SK-N-SH (cell line): ENCODE measurements at regions not wholly inside any gene's neighbourhood (a gene's known extent, or its start where the extent isn't known, plus 50 kb on each side); places are given as distances from the start of the nearest gene placed in this dataset.

ENCODE experiments used
- ELF1 ChIP-seq: IDR thresholded peaks from 2 replicates; pipeline ENCODE4 v1.4.0; 2012
- EP300 ChIP-seq, 2 experiments: IDR thresholded peaks; 2 replicates each; pipeline versions ENCODE4 v1.4.0 to v1.6.1; 2012; ENCODE audit warnings: borderline replicate concordance in 1 of 2, low read depth in 1 of 2, low read length in 1 of 2
- FOXM1 ChIP-seq: IDR thresholded peaks from 2 replicates; pipeline ENCODE4 v1.4.0; 2012; ENCODE audit warnings: low read depth, mild to moderate bottlenecking
- POLR2AphosphoS5 ChIP-seq: IDR thresholded peaks from 2 replicates; pipeline ENCODE4 v1.6.1; 2012; ENCODE audit warnings: low read depth, low read length
- RCOR1 ChIP-seq: fragments of 150-350 bp; IDR thresholded peaks from 2 replicates; pipeline ENCODE4 v1.6.1; 2017; ENCODE audit warnings: antibody characterized with exemption, low read length
- SMC3 ChIP-seq: IDR thresholded peaks from 2 replicates; pipeline ENCODE4 v1.6.1; 2012; ENCODE audit warnings: low read depth, low read length, improper control_type of control experiment
- TAF1 ChIP-seq: IDR thresholded peaks from 2 replicates; pipeline ENCODE4 v1.6.1; 2012; ENCODE audit warnings: low read depth, mild to moderate bottlenecking, low read length, moderate library complexity, borderline replicate concordance
- TEAD4 ChIP-seq: IDR thresholded peaks from 2 replicates; pipeline ENCODE4 v1.4.0; 2012; ENCODE audit warnings: mild to moderate bottlenecking, borderline replicate concordance; ENCODE audit not compliant: insufficient read depth
- TF ChIP-seq, protein P1 (sequence below): fragments of 200-600 bp; sonication (generic); IDR thresholded peaks from 2 replicates; pipeline ENCODE4 v1.6.1; 2017; ENCODE audit warnings: antibody characterized with exemption, mild to moderate bottlenecking, moderate library complexity
- TF ChIP-seq, protein P2 (sequence below): IDR thresholded peaks from 2 replicates; pipeline ENCODE4 v1.4.0; 2012; ENCODE audit warnings: low read depth, borderline replicate concordance
- TF ChIP-seq, protein P3 (sequence below): IDR thresholded peaks from 2 replicates; pipeline ENCODE4 v1.4.0; 2012; ENCODE audit warnings: low read depth, borderline replicate concordance
- TF ChIP-seq, protein P4 (sequence below): fragments of 150-350 bp; IDR thresholded peaks from 2 replicates; pipeline ENCODE4 v1.6.1; 2017; ENCODE audit warnings: antibody characterized with exemption, low read length, low read depth, borderline replicate concordance

DNA sequence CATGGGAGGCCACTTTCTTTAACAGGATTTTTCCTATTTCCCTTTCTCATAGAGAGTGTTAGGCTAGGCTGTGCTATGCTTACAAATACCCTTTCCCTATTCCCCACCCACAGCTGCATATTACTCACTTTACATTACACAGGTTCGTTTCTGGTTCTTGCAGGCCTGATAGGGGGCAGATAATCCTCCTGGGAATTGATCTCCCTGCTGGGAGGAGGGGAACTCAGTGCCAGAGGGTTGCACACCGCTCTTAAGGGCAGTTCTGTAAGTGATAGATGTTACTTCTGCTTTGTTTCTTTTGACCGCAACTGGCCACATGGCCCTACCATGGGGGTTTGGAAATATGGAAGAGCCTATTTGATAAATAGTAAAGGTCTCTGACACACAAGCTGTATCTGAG is 54.0 kb upstream of the NTRK2 start:
- no peak for TF ChIP-seq ELF1
- no peak for TF ChIP-seq RCOR1
- TF ChIP-seq FOXM1: no peak
- TF ChIP-seq, protein P1, sequence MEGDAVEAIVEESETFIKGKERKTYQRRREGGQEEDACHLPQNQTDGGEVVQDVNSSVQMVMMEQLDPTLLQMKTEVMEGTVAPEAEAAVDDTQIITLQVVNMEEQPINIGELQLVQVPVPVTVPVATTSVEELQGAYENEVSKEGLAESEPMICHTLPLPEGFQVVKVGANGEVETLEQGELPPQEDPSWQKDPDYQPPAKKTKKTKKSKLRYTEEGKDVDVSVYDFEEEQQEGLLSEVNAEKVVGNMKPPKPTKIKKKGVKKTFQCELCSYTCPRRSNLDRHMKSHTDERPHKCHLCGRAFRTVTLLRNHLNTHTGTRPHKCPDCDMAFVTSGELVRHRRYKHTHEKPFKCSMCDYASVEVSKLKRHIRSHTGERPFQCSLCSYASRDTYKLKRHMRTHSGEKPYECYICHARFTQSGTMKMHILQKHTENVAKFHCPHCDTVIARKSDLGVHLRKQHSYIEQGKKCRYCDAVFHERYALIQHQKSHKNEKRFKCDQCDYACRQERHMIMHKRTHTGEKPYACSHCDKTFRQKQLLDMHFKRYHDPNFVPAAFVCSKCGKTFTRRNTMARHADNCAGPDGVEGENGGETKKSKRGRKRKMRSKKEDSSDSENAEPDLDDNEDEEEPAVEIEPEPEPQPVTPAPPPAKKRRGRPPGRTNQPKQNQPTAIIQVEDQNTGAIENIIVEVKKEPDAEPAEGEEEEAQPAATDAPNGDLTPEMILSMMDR: no peak
- TF ChIP-seq, protein P2, sequence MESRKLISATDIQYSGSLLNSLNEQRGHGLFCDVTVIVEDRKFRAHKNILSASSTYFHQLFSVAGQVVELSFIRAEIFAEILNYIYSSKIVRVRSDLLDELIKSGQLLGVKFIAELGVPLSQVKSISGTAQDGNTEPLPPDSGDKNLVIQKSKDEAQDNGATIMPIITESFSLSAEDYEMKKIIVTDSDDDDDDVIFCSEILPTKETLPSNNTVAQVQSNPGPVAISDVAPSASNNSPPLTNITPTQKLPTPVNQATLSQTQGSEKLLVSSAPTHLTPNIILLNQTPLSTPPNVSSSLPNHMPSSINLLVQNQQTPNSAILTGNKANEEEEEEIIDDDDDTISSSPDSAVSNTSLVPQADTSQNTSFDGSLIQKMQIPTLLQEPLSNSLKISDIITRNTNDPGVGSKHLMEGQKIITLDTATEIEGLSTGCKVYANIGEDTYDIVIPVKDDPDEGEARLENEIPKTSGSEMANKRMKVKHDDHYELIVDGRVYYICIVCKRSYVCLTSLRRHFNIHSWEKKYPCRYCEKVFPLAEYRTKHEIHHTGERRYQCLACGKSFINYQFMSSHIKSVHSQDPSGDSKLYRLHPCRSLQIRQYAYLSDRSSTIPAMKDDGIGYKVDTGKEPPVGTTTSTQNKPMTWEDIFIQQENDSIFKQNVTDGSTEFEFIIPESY: no peak
- no peak for TF ChIP-seq TEAD4
- TF ChIP-seq, protein P3, sequence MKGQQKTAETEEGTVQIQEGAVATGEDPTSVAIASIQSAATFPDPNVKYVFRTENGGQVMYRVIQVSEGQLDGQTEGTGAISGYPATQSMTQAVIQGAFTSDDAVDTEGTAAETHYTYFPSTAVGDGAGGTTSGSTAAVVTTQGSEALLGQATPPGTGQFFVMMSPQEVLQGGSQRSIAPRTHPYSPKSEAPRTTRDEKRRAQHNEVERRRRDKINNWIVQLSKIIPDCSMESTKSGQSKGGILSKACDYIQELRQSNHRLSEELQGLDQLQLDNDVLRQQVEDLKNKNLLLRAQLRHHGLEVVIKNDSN: no peak
- no peak for TF ChIP-seq TAF1
- no peak for TF ChIP-seq POLR2AphosphoS5
- TF ChIP-seq SMC3: no peak
- TF ChIP-seq, protein P4, sequence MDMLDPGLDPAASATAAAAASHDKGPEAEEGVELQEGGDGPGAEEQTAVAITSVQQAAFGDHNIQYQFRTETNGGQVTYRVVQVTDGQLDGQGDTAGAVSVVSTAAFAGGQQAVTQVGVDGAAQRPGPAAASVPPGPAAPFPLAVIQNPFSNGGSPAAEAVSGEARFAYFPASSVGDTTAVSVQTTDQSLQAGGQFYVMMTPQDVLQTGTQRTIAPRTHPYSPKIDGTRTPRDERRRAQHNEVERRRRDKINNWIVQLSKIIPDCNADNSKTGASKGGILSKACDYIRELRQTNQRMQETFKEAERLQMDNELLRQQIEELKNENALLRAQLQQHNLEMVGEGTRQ: no peak
- no peak for TF ChIP-seq EP300 (IDR thresholded peaks at IDR 0.05; ENCODE audit: borderline replicate concordance in 1 of 2, low read depth in 1 of 2, low read length in 1 of 2)
